ENCODE measurements at regions not wholly inside any gene's neighbourhood (a gene's known extent, or its start where the extent isn't known, plus 50 kb on each side); places are given as distances from the start of the nearest gene placed in this dataset.
"Not testable (repeated sequence)": the region's sequence is repeated elsewhere in the genome, so short reads cannot be mapped to it uniquely, and the experiment has no call there.

GRCh38 chr1:116844775-116845174 is 64.9 kb upstream of the PTGFRN start:
- no TSS peak for BruUV-seq (replicated peaks)
- Mint-ChIP-seq H3K27ac (ENCODE audit: unreplicated experiment) (no peak overlapping the region), H3K4me3 (ENCODE audit: low read depth, unreplicated experiment) (no peak overlapping the region), H3K36me3 (ENCODE audit: insufficient read depth, unreplicated experiment) (no peaks in the 10 kb centered on the region), H3K27me3 (ENCODE audit: unreplicated experiment) (no peaks in the 10 kb centered on the region), H3K4me1 (ENCODE audit: low read depth, unreplicated experiment) (no peaks in the 10 kb centered on the region), H3K9me3 (ENCODE audit: low read depth, unreplicated experiment) (no peaks in the 10 kb centered on the region)
- DNase-seq = no peak
- intact Hi-C loops (cut with micrococcal nuclease; ENCODE audit: unreplicated experiment) = no loop called here
- no peak for TF ChIP-seq CTCF (IDR thresholded peaks at IDR 0.05; ENCODE audit: unreplicated experiment)
- CTCF ChIA-PET = no interaction called here

- CTCF ChIA-PET = interaction anchor here (0.6 kb wide), 1 partner anchor 257 kb away, joined by 6 read pairs; no protein-coding TSS in a partner anchor
- intact Hi-C loops (cut with micrococcal nuclease; ENCODE audit: unreplicated experiment) = no loop called here
- H3K27me3 Mint-ChIP-seq (ENCODE audit: unreplicated experiment) = no peaks in the 10 kb centered on the region
Measured at GRCh38 chr1:116847190-116847589, 62.5 kb upstream of the PTGFRN start.

GRCh38 chr1:116847688-116848531 is 61.8 kb upstream of the PTGFRN start:
- intact Hi-C loops (cut with micrococcal nuclease; ENCODE audit: unreplicated experiment) = no loop called here
- CTCF ChIA-PET = interaction anchor here (0.6 kb wide), 1 partner anchor 257 kb away, joined by 6 read pairs; no protein-coding TSS in a partner anchor
- TF ChIP-seq CTCF (IDR thresholded peaks at IDR 0.05; ENCODE audit: unreplicated experiment) = no peak
- H3K27me3 Mint-ChIP-seq (ENCODE audit: unreplicated experiment) = no peaks in the 10 kb centered on the region
- peaks cover 5% of the 10 kb centered on the region for H3K4me1 Mint-ChIP-seq (ENCODE audit: low read depth, unreplicated experiment)
- no TSS peak for BruUV-seq (replicated peaks)
- no peaks in the 10 kb centered on the region for H3K36me3 Mint-ChIP-seq (ENCODE audit: insufficient read depth, unreplicated experiment)
- no peaks in the 10 kb centered on the region for H3K9me3 Mint-ChIP-seq (ENCODE audit: low read depth, unreplicated experiment)
- no peak for DNase-seq
- no peak overlapping the region for H3K4me3 Mint-ChIP-seq (ENCODE audit: low read depth, unreplicated experiment)
- H3K27ac Mint-ChIP-seq (ENCODE audit: unreplicated experiment) = no peak overlapping the region

More at GRCh38 chr1:116847190-116847589, 62.5 kb upstream of the PTGFRN start:
- Mint-ChIP-seq H3K4me1 (ENCODE audit: low read depth, unreplicated experiment) (no peaks in the 10 kb centered on the region), H3K27ac (ENCODE audit: unreplicated experiment) (no peak overlapping the region), H3K9me3 (ENCODE audit: low read depth, unreplicated experiment) (no peaks in the 10 kb centered on the region), H3K36me3 (ENCODE audit: insufficient read depth, unreplicated experiment) (no peaks in the 10 kb centered on the region), H3K4me3 (ENCODE audit: low read depth, unreplicated experiment) (no peak overlapping the region)
- no peak for DNase-seq
- no TSS peak for BruUV-seq (replicated peaks)
- TF ChIP-seq CTCF (IDR thresholded peaks at IDR 0.05; ENCODE audit: unreplicated experiment) = no peak

GRCh38 chr1:116850436-116850835 is 59.3 kb upstream of the PTGFRN start:
- H3K9me3 Mint-ChIP-seq (ENCODE audit: low read depth, unreplicated experiment) = no peaks in the 10 kb centered on the region
- no peak overlapping the region for H3K4me3 Mint-ChIP-seq (ENCODE audit: low read depth, unreplicated experiment)
- H3K4me1 Mint-ChIP-seq (ENCODE audit: low read depth, unreplicated experiment) = peaks cover 28% of the 10 kb centered on the region
- no peaks in the 10 kb centered on the region for H3K27me3 Mint-ChIP-seq (ENCODE audit: unreplicated experiment)
- H3K27ac Mint-ChIP-seq (ENCODE audit: unreplicated experiment) = no peak overlapping the region
- intact Hi-C loops (cut with micrococcal nuclease; ENCODE audit: unreplicated experiment) = loop anchor here (10.0 kb wide), 2 partner anchors 54 to 204 kb away; partner anchors contain the start of gene PTGFRN
- DNase-seq = no peak
- no peak for TF ChIP-seq CTCF (IDR thresholded peaks at IDR 0.05; ENCODE audit: unreplicated experiment)
- BruUV-seq (replicated peaks) = no TSS peak
- no peaks in the 10 kb centered on the region for H3K36me3 Mint-ChIP-seq (ENCODE audit: insufficient read depth, unreplicated experiment)
- CTCF ChIA-PET = no interaction called here

GRCh38 chr1:116851189-116851588 is 58.5 kb upstream of the PTGFRN start:
- H3K9me3 Mint-ChIP-seq (ENCODE audit: low read depth, unreplicated experiment); H3K4me3 Mint-ChIP-seq (ENCODE audit: low read depth, unreplicated experiment); H3K27ac Mint-ChIP-seq (ENCODE audit: unreplicated experiment); DNase-seq; H3K36me3 Mint-ChIP-seq (ENCODE audit: insufficient read depth, unreplicated experiment); H3K27me3 Mint-ChIP-seq (ENCODE audit: unreplicated experiment); BruUV-seq (replicated peaks); CTCF ChIA-PET: not testable (repeated sequence)
- intact Hi-C loops (cut with micrococcal nuclease; ENCODE audit: unreplicated experiment) = loop anchor here (10.0 kb wide), 2 partner anchors 54 to 204 kb away; partner anchors contain the start of gene PTGFRN
- peaks cover 28% of the 10 kb centered on the region for H3K4me1 Mint-ChIP-seq (ENCODE audit: low read depth, unreplicated experiment)
